ENCODE measurements at regions not wholly inside any gene's neighbourhood (a gene's known extent, or its start where the extent isn't known, plus 50 kb on each side); places are given as distances from the start of the nearest gene placed in this dataset.

DNA sequence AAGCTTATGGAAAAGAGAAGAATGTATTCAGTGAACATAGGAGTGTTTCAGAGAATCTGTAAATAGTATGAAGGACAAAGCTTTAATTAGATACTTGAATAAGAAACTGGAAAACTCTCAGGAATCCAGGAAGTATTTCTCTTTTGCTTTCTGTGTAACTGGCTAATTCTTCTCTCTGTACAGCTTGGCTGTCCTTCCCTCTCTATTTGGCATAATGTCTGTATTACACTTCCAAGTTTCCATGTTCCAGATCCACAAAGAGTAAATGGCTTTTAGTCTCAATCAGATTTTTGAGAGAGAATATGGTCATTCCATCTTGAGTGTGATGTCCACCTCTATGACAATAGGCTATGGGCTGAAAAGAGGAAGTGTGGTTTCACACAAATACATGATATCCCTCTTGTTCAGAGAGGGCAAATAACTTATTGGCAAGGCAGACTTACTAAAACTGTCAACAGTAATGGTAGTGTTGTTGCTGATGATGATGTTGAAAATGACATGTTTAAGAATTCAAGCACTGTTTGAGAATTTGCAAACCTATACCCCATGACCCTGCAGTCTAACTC is 129.2 kb upstream of the ERBB4 start:
- no TSS peak for BruUV-seq (replicated peaks)
- Mint-ChIP-seq H3K27me3 (ENCODE audit: insufficient read depth, unreplicated experiment) (no peaks in the 10 kb centered on the region), H3K9me3 (ENCODE audit: unreplicated experiment) (no peaks in the 10 kb centered on the region), H3K4me3 (ENCODE audit: unreplicated experiment) (no peak overlapping the region), H3K4me1 (ENCODE audit: low read depth, unreplicated experiment) (no peaks in the 10 kb centered on the region), H3K27ac (ENCODE audit: unreplicated experiment) (no peak overlapping the region), H3K36me3 (ENCODE audit: insufficient read depth, unreplicated experiment) (no peaks in the 10 kb centered on the region)
- no peak overlapping the region for H3K4me3 ChIP-seq (ENCODE audit: low read depth, low read length)
- POLR2A ChIA-PET = no interaction called here
- H3K36me3 ChIP-seq (ENCODE audit: control insufficient read depth, insufficient read depth, low read length) = no peaks in the 10 kb centered on the region
- no peaks in the 10 kb centered on the region for H3K27me3 ChIP-seq (replicated peaks; ENCODE audit: control insufficient read depth, insufficient read depth, low read length)
- H3K4me1 ChIP-seq = no peaks in the 10 kb centered on the region
- H3K9me3 ChIP-seq = no peaks in the 10 kb centered on the region
- TF ChIP-seq, protein P1, sequence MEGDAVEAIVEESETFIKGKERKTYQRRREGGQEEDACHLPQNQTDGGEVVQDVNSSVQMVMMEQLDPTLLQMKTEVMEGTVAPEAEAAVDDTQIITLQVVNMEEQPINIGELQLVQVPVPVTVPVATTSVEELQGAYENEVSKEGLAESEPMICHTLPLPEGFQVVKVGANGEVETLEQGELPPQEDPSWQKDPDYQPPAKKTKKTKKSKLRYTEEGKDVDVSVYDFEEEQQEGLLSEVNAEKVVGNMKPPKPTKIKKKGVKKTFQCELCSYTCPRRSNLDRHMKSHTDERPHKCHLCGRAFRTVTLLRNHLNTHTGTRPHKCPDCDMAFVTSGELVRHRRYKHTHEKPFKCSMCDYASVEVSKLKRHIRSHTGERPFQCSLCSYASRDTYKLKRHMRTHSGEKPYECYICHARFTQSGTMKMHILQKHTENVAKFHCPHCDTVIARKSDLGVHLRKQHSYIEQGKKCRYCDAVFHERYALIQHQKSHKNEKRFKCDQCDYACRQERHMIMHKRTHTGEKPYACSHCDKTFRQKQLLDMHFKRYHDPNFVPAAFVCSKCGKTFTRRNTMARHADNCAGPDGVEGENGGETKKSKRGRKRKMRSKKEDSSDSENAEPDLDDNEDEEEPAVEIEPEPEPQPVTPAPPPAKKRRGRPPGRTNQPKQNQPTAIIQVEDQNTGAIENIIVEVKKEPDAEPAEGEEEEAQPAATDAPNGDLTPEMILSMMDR (IDR thresholded peaks at IDR 0.05; ENCODE audit: insufficient read depth in 1 of 2, low read depth in 1 of 2, low read length in 1 of 2, severe bottlenecking in 1 of 2, unreplicated experiment in 1 of 2) = no peak
- DNase-seq = no peak
- CTCF ChIA-PET = no interaction called here
- intact Hi-C loops (cut with micrococcal nuclease; ENCODE audit: unreplicated experiment) = no loop called here

DNA sequence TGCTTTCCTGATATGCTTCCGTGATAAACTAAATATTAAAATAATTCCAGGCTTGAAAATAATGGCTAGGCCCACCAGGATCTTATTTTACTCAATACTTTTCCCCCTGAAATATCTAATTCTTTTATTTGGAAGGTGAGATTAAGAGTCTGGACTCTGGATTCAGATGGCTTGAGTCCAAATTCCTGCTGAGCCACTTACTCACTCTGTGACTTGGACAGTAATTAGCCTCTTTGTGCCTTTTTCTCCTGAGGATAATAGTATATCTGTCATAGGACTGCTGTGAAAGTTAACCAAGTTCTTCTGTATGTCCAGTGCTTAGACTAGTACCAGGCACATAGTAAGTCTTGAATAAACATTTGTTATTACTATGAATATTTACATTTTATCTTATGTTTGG is 127.3 kb upstream of the ERBB4 start:
- Histone ChIP-seq H3K9me3 (no peaks in the 10 kb centered on the region), H3K4me1 (no peaks in the 10 kb centered on the region), H3K4me3 (ENCODE audit: low read depth, low read length) (no peak overlapping the region), H3K27me3 (replicated peaks; ENCODE audit: control insufficient read depth, insufficient read depth, low read length) (no peaks in the 10 kb centered on the region), H3K36me3 (ENCODE audit: control insufficient read depth, insufficient read depth, low read length) (no peaks in the 10 kb centered on the region)
- H3K27me3 Mint-ChIP-seq (ENCODE audit: insufficient read depth, unreplicated experiment) = no peaks in the 10 kb centered on the region
- H3K27ac Mint-ChIP-seq (ENCODE audit: unreplicated experiment) = no peak overlapping the region
- no peaks in the 10 kb centered on the region for H3K4me1 Mint-ChIP-seq (ENCODE audit: low read depth, unreplicated experiment)
- H3K4me3 Mint-ChIP-seq (ENCODE audit: unreplicated experiment) = no peak overlapping the region
- TF ChIP-seq, protein P1 (IDR thresholded peaks at IDR 0.05; ENCODE audit: insufficient read depth in 1 of 2, low read depth in 1 of 2, low read length in 1 of 2, severe bottlenecking in 1 of 2, unreplicated experiment in 1 of 2) = no peak
- BruUV-seq (replicated peaks) = no TSS peak
- DNase-seq = no peak
- H3K9me3 Mint-ChIP-seq (ENCODE audit: unreplicated experiment) = no peaks in the 10 kb centered on the region
- no peaks in the 10 kb centered on the region for H3K36me3 Mint-ChIP-seq (ENCODE audit: insufficient read depth, unreplicated experiment)
- POLR2A ChIA-PET = no interaction called here
- intact Hi-C loops (cut with micrococcal nuclease; ENCODE audit: unreplicated experiment) = no loop called here
- CTCF ChIA-PET = no interaction called here

DNA sequence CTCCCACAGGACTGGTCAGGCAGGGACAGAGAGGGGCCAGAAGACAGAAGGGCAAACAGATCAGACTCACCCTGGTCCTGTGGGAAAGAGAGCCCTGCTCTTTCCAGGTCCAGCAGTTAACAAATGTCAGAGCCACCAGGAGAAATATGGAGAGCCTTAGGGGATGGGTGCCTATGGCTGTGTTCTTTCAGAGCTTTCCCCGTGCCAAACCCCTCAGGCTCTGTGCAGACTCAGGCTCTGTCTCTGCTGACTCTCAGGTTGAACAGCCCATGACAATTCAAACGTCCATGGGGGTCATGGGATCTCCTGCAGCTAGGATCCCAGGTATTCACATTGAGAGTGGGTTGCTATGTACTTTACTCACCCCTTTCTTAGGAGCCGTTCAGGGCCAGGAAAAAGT is 120.8 kb upstream of the ERBB4 start:
- Histone ChIP-seq H3K4me1 (no peaks in the 10 kb centered on the region), H3K27me3 (replicated peaks; ENCODE audit: control insufficient read depth, insufficient read depth, low read length) (no peaks in the 10 kb centered on the region), H3K9me3 (no peaks in the 10 kb centered on the region), H3K36me3 (ENCODE audit: control insufficient read depth, insufficient read depth, low read length) (no peaks in the 10 kb centered on the region), H3K4me3 (ENCODE audit: low read depth, low read length) (no peak overlapping the region)
- Mint-ChIP-seq H3K4me3 (ENCODE audit: unreplicated experiment) (no peak overlapping the region), H3K27me3 (ENCODE audit: insufficient read depth, unreplicated experiment) (no peaks in the 10 kb centered on the region), H3K9me3 (ENCODE audit: unreplicated experiment) (no peaks in the 10 kb centered on the region), H3K36me3 (ENCODE audit: insufficient read depth, unreplicated experiment) (no peaks in the 10 kb centered on the region), H3K27ac (ENCODE audit: unreplicated experiment) (no peak overlapping the region), H3K4me1 (ENCODE audit: low read depth, unreplicated experiment) (no peaks in the 10 kb centered on the region)
- ChIA-PET CTCF (no interaction called here), POLR2A (no interaction called here)
- no TSS peak for BruUV-seq (replicated peaks)
- TF ChIP-seq, protein P1 (IDR thresholded peaks at IDR 0.05; ENCODE audit: insufficient read depth in 1 of 2, low read depth in 1 of 2, low read length in 1 of 2, severe bottlenecking in 1 of 2, unreplicated experiment in 1 of 2) = no peak
- intact Hi-C loops (cut with micrococcal nuclease; ENCODE audit: unreplicated experiment) = no loop called here
- DNase-seq = no peak

Measured in Caco-2 (cell line).